GM13976 (cell line): ENCODE measurements at regions not wholly inside any gene's neighbourhood (a gene's known extent, or its start where the extent isn't known, plus 50 kb on each side); places are given as distances from the start of the nearest gene placed in this dataset.

Experiments
- DNase-seq: peaks from one replicate; pipeline ENCODE4 v3.0.0; 2012; ENCODE audit warnings: low spot score
- CTCF ChIP-seq: IDR thresholded peaks from 2 replicates; pipeline ENCODE4 v1.5.1; 2012; ENCODE audit warnings: borderline replicate concordance, mild to moderate bottlenecking; ENCODE audit not compliant: insufficient read depth; ENCODE audit errors: extremely low read depth, missing control alignments, control extremely low read depth
- in situ Hi-C: fragments of 300-500 bp; cut with MboI; formaldehyde crosslinking; loops from one replicate; pipeline ENCODE4 v1.12.0; 2022; ENCODE audit warnings: low sequenced_read_pairs, mixed read lengths, inconsistent platforms; ENCODE audit not compliant: unreplicated experiment

DNA sequence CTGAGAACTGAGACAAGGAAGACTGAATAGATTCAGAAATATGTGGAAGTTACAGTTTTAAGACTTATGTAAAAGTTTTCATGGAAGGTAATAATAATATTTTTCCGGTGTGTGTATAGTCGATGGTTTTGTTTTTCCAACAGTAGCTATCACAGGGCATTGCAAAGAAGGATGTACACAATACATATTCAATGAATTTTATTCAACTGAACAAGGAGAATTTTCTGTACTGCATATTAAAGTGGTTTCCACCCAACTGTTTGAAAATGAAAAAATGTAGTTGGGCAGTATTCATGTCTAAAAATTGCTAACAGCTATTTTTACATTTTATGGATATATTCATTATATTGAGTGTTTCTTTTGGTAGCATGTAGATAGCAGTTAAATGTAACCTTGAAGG, 350.3 kb upstream of the ATP10A start:
- in situ Hi-C loops: no loop called here
- DNase-seq: no peak

GRCh38 chr15:26212109-26212508, 349.0 kb upstream of the ATP10A start:
- DNase-seq: no peak
- in situ Hi-C loops: no loop called here

More for the DNA sequence above, 350.3 kb upstream of the ATP10A start:
- TF ChIP-seq CTCF: no peak

GRCh38 chr15:26210980-26211379, 347.9 kb upstream of the ATP10A start:
- TF ChIP-seq CTCF: no peak
- in situ Hi-C loops: no loop called here
- DNase-seq: no peak

More at GRCh38 chr15:26212109-26212508, 349.0 kb upstream of the ATP10A start:
- no peak for TF ChIP-seq CTCF

- no peak for DNase-seq
- TF ChIP-seq CTCF: no peak
- in situ Hi-C loops: no loop called here
These were observed 338.2 kb upstream of the ATP10A start for GRCh38 chr15:26201177-26201858.

- DNase-seq: no peak
- in situ Hi-C loops: no loop called here
- no peak for TF ChIP-seq CTCF
These were observed 337.3 kb upstream of the ATP10A start for GRCh38 chr15:26200427-26200826.

GRCh38 chr15:26197719-26198118, 334.6 kb upstream of the ATP10A start:
- in situ Hi-C loops: no loop called here
- no peak for DNase-seq
- TF ChIP-seq CTCF: no peak
